NCI-H2171 (cell line): ENCODE measurements at regions not wholly inside any gene's neighbourhood (a gene's known extent, or its start where the extent isn't known, plus 50 kb on each side); places are given as distances from the start of the nearest gene placed in this dataset.
A peak's percentile ranks its signal among the peaks of the same experiment; 100 is the strongest.
"Not testable (repeated sequence)": the region's sequence is repeated elsewhere in the genome, so short reads cannot be mapped to it uniquely, and the experiment has no call there.

Experiments
- DNase-seq: peaks from one replicate; lab custom pipeline; 2025; lab: John Stamatoyannopoulos, UW

DNA sequence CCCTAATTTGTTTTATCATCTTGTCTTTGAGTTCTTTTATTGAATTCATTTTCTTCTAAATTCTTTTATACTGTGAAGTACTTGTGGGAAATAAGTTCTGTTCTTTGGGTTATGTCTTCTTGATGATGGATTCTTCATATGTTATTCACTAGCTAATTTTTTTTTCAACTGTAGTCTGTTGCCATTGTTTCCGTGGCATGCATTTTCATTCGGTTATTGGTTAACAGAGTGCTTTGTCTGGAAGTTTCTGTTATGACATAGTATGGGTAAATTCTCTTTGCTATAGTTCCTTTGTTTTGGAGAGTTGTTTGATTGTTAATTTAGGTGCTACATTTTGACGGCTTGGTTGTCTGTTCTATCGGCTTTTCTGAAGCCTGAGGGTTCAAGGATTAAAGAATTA is 184.9 kb upstream of the AADAT start:
- DNase-seq, result no peak

DNA sequence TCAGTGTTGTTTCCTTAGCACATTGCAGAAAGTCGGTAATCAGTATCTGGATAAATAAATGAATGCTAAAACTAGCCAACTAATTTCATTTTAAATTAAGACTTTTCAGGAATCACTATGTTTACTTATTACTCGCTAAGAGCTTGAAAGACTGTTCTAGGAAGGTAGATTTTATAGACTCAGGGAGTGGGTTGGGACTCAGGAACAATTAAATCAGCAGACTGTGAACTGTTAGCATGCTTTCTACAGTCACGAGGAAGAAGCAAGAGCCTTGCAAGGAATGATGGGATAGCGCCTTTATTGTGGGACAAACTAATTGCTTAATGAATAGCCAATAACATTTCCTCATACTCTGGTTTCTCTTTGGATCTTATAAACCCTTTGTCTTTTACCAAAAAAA is 183.2 kb upstream of the AADAT start:
- DNase-seq, result no peak

DNA sequence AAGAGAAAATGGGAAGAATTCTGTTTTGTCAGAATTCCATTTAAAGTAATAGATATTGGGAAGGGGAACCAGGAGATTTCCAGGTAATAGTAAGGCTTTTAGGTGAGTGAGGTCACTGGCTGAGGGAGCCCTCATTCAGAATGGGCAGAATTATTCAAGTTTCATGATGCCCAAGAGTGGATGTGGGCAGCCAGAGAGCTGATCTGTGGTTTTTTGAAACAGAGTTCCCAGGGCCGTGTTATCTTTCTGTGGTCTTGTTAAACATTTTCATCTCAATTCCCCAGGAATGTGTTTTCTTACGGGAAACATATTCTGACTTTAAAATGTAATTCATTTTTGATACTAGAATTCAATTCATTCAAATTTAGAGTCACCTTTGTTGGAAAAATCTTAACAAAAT is 182.0 kb upstream of the AADAT start:
- no peak for DNase-seq

DNA sequence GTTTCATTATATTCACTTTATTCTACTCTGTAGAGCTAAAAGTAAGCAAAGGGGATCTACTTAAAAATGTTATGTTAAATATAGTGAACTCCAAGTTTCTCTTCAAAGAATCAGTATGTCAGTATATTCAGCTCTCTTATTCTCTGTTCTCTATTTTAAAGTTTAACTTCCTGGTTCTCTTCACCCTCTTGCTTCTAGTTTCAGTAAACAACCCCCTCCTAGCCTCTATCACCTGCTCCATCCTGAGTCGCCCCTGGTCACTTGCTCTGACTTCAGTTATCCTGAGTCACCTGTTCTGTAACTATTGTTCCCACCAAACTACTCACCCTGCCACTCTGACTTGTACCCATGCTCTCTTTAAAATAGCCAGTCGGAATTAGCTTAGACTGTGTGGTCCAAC is 180.9 kb upstream of the AADAT start:
- DNase-seq, result no peak

DNA sequence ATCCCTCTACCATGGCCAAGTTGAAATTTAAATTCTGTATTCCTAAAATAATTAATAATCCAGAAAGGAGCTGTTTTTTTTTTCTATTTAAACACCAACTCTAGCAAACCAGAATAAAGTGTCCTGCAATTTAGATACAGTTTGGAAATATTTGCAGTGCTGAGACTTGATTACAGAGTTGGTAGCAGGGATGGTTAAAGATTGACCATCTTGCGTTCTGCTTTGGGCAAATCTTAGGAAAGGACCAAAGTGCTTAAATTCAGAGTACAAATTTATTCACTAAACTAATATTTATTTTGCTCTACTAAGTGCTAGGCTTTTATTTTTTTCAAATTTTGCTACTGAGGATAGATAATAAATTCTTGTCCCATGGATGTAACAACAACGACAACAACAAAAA is 180.2 kb upstream of the AADAT start:
- DNase-seq, result no peak

DNA sequence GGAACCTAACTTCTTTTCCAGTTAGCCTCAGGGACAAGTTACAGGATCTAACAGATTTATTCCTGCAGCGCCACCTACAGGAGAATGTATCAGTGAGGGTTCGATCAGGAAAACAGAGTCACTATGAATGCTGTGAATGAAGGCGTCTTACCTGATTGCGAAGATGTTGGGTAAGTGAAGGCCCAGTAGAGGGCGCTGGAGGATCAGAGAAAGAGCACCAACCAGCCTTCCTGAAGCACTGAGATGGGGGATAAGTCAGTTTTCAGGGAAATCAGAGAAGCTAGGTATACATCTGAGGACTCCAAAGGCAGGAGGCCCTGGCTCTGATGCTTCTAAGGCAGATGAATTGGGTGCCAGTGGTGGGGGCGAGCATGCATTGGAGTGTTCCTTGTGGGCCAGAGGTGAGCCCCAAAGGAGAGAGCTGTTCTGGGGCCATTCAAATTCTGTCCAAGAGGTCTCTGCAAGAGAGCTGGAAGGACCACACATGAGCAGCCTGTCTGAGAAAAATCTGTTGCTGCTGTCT is 169.9 kb upstream of the AADAT start:
- peak; percentile 54 for DNase-seq

DNA sequence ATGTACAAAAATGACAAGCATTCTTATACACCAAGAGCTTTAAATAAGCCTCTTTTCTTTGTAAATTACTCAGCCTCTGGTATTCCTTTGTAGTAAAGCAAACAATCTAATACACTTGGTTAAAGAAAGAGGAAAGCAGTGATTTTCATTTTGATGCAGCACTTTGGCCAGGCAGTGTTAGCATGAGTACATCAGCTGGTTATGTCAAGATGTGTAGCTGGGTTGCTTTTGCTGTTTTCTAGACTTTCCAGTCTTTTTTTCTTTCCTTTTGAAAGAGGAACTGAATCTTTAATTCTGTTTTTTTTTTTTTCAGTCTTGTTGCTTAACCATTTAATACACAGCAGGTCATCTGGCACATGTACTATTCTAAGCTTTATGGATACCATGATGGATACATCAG is 167.1 kb upstream of the AADAT start:
- DNase-seq, result no peak

DNA sequence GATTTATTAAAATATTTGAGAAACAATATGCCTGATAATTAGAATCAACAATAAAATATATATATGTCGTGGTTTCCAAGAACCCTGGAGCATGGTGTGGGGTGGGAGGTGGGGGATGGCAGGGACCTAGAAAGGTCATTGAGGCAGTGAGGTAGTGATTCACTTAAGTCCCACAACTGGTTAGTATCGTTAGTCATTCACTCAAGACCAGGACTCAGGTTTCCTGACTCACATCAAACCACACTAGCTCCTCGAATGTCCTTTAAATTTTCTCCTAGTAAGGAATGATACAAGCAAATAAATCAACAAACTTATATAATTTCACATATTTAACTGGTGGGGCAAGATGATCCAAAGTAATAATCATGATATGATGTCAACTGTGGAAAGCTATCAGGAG is 158.8 kb upstream of the AADAT start:
- DNase-seq, result no peak

DNA sequence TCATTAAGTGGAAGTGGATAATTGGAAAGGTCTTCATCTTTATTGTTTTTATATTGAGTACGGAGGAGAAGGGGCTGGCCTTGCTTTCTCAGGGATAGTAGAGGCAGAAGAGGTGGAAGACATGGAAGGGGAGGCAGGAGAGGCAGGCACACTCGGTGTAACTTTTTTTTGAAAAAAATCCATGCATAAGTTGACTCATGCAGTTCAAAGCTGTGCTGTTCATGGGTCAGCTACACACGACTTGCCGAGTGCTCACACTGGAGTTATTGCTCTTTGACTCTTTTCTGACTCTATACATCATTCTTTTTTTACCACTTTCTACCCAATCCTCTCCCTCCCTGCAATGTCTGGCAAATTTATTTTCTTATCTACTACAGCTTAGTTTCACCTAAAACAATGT is 158.3 kb upstream of the AADAT start:
- no peak for DNase-seq

DNA sequence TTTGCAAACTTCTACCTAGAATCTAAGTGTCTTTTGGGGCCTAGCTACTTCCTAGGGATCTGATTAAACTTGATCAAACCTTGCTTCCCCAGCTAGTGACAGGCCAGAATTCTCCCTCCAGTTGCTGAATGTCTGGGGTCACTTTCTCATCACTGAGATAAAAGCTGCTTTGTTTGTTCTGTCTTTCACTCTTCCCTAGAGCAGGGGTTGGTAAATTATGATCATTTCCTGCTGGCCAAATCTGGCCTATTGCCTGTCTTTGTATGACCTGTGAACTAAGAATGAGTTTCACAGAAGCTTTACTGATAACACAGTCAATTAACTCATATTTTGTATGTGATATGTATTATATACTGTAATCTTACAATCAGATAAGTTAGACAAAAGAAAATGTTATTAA is 157.8 kb upstream of the AADAT start:
- DNase-seq, result no peak

DNA sequence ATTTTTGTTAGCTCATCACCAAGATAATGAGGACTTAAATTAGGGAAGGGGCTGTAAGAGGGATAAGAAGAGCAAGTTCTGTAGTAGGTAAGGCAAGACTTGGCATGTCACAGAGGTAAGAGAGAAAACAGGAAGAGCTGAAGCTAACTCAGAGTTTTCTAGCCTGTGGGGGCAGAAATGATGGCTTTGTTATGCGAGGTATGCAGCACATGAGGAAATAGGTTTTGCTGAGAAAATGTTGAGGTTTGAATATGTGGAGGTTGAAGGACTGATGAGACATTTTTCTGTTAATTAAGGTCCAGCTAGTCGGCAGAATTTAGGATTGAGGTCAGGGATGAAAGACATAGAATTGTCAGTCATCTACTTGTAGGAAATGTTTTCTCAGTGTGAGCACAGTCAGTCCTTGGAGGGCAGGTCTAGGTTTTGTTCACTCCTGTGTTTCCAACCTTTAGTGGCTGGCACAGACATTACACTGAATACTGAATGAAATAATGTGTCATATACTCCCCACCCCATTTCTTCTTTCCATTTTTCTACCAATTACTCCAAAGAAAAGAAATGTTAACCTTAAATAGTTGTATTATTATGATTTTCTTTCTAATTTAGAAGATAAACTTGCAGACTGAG is 154.0 kb upstream of the AADAT start:
- no peak for DNase-seq

DNA sequence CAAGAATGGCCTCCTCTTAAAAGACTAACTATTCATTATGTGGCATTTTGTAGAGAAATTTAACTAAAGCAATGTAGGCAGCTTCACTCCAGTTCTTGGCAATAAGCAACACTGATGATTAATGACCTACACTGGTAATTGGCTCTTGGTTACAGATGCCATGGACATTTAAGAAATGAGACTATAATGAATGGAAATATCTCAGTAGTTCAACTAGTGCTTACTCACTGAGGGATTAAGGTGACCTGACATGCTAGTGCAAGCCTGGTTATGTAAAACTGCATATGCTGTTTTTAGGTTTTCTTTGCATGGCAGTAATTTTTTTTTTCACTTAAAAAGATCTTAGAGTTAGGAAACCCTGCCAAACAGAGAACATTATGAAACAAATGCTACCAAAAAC is 152.7 kb upstream of the AADAT start:
- no peak for DNase-seq

DNA sequence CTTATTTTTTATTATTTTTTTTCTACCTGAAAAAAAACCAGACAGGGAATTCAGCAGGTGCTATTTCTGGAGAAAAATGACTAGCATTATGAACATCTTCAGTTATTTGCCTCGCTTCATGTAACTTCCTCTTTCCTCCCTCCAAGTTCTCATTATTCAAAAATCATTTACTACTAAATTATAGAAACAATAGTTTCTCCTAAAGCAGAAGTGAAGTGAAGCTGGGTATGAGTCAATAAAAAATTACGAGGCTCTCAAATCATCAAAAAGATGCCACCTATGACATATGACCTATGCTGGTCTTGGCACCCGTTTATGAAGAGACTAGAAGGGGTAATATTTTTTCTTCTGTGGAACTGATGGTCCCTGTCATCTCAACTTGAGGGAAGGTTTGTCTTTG is 145.0 kb upstream of the AADAT start:
- DNase-seq, result no peak

DNA sequence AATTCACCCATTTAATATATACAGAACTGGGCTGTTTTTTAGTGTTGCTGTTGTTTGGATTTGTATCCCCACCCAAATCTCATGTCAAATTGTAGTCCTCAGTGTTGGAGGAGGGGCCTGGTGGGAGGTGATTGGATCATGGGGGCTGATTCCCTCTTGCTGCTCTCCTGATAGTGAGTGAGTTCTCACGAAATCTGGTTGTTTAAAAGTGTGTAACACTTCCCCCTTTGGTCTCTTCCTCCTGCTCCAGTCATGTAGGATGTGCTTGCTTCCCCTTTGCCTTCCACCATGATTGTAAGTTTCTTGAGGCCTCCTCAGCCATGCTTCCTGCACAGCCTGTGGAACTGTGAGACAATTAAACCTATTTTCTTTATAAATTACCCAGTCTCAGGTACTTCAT is 141.6 kb upstream of the AADAT start:
- no peak for DNase-seq

DNA sequence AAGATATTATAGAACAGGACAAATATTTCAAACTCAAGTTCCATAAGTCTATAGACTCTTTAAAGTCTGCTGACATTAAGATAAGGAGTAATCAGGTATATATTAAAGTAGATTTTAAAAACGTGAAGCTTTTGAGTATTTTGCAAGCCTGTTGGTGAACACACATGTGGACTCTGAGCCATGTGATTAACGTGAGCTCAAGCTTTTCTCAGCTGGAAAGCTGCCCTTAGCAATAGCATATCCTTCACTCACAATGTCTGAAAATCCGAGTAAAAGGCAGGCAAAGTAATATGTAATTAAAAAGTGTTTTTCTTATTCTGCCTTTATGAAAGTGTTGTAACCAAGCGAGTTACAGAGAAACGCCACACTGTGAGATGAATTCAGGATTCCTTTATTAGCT is 140.5 kb upstream of the AADAT start:
- DNase-seq, result no peak

DNA sequence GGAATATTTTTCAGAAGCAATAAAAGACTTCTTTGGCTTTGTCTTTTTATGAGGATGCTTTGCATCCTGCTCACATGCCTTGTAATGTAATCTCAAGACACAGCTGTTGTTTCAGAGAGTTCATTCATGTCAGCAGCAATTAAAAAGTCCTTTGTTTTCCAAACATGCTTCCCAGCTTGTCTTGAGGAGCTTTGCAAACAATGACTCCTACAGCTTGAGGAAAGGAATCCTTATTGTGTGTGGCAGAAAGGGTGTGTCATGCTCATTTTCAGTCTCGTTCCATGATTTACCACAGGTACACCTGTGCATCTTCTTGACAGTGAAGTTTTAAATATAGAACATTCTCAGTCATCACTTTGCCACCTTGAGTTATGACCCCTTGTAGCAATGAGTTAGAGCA is 139.2 kb upstream of the AADAT start:
- DNase-seq, result no peak

DNA sequence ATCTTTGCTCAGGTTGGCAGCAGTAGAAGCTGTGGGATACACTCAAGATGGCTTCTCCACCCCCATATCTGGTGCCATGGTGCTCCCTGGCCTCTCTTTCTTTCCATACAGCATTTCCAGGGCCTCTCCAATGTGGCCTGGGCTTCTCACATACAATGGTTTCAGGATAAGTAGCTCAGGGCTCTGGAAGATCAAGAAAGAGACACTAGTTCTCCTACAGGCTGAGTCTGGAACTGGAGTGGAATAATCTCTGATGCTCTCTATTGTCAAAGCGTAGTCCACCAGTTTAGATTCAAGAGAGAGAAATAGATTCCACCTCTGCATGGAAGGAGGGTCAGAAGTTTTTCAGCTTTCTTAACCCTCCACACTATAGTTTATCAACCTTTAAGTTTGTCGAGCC is 138.2 kb upstream of the AADAT start:
- no peak for DNase-seq

DNA sequence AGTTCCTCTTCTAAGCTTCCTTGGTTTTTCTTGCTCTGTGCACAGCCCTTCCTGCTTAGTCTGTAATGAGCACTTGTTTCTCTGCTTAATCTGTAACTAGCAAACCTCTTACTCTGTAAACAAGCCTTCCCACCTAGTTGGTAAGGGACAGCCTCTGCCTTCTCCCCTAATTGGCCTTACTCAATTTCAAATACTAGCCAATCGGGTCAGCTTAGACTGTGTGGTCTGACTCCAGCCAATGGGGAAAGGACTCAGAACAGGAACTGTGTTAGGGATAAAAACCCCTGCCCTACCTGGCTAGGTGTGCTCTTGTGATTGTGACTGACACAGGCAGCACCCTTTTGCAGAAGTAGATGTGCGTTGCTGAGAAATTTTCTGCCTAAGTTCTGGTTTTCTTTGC is 136.5 kb upstream of the AADAT start:
- no peak for DNase-seq

DNA sequence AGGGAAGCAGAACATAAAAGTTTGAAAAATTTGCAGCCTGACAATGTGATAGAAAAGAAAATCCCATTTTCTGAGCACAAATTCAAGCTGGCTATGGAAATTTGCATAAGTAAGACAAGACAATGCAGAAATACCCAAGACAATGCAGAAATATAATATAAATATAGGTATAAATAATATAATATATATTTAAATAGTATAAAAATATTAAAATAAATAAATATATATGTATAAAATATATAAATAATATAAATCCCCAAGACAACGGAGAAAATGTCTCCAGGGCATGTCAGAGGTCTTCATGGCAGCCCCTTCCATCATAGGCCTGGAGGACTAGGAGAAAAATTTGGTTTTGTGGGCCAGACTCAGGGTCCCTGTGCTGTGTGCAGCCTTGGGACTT is 125.0 kb upstream of the AADAT start:
- DNase-seq, result no peak

DNA sequence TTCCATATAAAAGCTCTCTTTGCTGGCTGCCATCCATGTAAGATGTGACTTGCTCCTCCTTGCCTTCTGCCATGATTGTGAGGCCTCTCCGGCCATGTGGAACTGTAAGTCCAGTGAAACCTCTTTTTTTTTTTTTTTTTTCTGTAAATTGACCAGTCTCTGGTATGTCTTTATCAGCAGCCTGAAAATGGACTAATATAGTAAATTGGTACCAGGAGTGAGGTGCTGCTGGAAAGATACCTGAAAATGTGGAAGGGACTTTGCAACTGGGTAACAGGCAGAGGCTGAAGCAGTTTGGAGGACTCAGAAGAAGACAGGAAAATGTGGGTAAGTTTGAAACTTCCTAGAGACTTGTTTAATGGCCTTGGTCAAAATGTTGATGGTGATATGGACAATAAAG is 124.3 kb upstream of the AADAT start:
- DNase-seq, result no peak

DNA sequence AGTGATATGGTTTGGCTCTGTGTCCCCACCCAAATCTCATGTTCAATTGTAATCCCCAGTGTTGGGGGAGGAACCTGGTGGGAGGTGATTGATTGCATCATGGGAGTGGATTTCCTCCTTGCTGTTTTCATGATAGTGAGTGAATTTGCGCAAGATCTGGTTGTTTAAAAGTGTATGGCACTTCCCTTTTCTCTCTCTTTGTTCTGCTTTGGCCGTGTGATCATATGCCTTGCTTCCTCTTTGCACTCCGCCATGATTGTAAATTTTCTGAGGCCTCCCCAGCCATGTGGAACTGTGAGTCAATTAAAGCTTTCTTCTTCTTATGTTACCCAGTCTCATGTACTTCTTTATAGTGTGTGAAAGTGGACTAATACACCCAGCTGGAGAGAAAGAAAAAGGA is 113.0 kb upstream of the AADAT start:
- DNase-seq, result no peak

DNA sequence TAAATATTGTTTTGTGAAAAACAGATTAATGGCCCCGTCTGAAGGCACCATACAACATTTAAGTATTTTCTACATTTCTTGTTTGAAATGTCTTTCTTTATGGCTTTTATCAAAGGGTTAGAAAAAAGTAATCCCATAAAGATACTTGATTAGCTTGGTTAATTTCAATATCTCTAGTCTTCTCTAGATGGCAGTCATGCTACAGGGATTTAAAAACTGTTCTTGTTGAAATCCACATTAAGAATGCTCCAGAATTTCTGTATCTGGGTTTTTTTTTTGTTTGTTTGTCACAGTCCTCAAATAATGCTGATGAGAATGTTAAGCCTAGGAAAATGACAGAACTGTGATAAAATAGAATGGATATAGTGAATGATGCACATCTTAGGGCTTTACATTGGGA is 109.0 kb upstream of the AADAT start:
- no peak for DNase-seq

DNA sequence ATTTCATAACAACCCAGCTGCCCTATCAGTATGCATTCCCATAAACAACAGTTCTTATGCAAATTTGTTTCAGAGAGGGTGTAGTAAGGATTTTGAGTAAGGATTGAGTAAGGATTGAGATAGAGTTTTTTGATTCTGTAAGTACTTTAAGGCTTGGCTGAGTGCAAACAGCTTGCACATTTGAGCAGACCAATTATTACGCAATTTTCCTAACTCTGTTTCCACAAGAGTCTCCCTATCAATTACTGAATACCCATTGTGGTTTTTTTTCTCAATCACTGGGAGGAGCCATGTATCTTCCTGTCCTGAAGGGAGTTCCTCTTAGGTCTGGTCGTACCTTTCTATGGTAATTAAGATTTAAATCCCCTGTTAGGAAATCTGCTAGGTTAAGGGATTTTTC is 105.0 kb upstream of the AADAT start:
- DNase-seq, result not testable (repeated sequence)

DNA sequence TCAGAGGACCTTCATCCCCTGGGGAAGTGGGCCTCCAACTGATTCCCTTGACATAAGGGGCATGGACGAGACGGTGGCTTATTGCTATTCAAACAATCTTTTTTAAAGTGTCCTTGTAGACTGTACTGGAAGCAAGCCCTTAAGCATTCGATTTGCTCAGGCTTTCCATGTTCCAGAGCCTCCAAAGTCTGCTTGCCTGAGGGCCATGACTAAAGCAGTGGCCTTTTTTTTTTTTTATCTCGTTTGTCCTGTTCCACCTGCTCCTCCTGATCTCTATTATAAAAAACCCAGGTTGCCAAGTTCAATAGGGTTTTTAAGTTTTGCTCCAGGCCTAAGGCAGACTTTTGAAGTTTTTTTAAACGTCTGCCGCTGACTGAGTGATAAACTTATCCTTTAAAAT is 103.7 kb upstream of the AADAT start:
- DNase-seq, result no peak

DNA sequence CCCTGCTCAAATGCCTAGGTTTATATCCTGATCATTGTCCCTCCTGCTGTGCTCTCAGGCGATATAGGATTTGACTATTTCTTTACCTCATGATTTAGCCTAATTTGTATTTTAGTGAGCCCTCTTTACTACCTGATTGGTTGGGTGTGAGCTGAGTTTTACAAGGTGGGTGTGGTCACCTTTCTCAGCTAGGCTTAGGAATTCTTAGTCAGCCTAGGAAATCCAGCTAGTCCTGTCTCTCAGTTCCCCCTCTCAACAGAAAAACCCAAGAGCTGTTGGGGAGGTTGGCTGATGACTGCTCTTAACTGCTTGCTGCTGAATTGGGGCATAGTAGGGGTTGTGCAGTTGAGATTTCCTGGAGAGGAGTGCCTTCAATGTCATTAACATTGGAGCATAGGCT is 100.5 kb upstream of the AADAT start:
- DNase-seq, result no peak
